GM19099 (cell line): ENCODE measurements at regions not wholly inside any gene's neighbourhood (a gene's known extent, or its start where the extent isn't known, plus 50 kb on each side); places are given as distances from the start of the nearest gene placed in this dataset.

ENCODE experiments used
- POLR2A ChIP-seq: IDR thresholded peaks from 3 replicates; pipeline ENCODE4 v1.6.1; 2011; ENCODE audit warnings: low read depth; ENCODE audit not compliant: insufficient read length; ENCODE audit errors: extremely low read depth

DNA sequence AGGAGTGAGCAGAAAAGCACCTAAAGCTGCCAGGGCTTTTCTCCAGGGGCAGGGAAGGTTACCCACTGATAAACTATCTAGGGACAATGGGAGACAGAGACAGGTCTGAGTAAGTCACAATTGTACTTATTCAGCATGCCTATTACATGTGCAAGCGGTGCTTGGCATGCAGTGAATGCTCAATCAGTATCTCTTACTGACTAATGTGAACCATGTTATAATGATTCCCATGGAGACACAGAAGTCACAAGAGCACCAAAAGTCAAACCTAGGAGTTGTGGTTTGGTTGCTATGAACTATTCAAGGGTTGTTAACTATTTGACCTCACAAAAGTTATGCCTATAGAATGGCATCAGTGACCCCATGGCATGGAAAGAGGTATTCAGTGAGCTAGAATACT lies 50.0 kb upstream of the RASGRP1 start:
- no peak for TF ChIP-seq POLR2A

DNA sequence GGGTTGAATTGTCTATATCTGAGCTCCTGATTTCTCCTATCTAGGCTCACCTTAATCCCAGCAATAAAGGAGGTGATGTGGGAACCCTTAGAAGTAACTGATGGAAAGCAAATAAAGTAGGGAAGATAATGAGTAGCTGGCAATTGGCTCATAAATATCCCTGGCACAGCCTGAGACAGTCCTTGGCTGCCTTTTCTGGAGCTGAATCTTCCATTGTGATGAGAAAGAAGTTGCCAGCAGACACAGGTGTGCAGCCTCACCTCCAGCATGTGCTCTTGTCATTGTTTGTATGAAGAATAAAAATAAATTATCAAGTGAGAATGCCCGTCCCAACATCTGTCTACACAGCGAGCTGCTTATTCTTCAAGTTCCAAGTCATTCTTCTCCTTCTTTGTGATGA lies 53.2 kb upstream of the RASGRP1 start:
- TF ChIP-seq POLR2A = no peak

DNA sequence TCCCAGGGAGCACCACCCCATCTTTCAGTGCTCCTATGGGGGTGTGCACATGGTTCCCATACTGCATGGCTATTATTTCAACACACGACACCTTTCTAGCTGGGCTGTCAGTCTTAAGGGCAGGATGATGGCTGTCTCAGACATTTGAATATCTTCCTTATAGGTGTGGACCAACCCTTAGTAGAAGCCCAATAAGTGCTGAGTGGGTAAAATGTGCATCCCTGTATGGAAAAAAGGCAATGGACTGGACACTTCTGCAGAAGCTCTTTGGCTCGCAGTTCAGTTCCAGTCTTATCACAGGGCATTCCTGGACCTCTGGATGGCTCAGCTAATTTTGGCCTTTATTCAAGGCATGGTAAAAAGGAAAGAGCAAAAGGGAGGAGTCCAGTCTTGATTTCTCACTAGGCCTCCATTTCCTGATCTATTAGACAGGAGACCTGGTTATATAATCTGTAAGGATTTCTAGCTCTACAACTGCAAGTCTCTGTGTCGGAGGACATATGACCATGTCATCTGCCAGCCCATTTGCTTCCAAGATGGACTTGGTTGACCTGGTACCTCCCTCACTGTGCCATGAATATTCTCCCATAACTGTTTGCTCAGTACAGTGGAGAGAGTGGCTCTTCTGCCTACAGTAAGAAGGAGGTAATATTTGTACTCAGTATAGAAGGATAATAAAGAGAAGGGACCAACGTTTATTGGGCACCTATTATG lies 53.8 kb upstream of the RASGRP1 start:
- no peak for TF ChIP-seq POLR2A

DNA sequence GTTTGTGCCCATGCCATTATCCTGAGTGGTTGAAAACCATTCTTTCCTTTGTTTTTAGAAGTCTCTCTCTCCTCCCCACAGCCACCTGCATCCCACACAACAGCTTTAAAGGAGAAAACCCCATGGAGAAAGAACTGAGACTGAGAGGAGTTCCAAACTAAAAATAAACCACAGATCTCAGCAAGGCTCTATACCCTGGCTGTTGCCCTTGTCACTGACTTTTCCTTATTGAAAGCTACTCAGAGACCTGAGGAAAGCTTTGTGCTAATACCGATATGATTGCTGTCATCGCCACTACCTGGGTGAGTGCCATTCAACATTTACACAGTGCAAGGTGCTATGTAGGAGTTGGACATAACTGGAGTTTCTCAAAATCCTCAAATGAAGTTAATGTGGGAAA lies 55.5 kb upstream of the RASGRP1 start:
- TF ChIP-seq POLR2A = no peak

DNA sequence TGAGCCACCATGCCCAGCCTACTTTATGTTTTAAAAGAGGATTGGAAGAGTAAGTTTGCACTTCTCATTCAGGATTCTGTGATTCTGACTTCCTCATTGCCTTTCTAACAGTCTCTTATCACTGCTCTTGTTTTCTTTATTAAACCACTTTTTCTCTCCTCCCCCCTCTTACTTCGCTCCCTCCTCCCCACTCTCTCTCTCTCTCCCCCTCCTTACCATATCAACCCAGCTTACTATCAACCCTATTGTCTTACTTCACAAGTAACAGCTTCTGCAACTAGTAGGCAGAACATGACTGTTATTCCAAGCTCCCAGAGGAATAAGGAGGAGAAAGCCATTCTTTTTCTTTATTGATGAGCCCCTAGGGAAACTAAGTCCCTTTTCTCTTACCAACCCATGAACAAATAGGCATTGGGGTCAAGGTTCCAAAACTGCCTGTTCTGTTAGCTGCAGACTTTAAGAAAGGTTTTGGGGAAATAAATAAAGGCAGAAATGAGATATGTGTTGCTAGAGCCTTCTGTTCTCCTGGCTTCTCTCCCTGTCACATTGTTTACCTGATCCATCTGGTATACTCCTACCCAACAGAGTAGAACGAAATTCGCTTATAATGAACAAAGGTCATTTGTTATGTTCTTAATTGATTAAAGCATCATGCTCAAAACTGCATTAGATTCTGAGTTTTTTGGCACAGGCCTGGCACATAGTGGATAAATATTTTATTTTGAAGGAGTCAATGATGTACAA lies 56.4 kb upstream of the RASGRP1 start:
- TF ChIP-seq POLR2A = no peak

DNA sequence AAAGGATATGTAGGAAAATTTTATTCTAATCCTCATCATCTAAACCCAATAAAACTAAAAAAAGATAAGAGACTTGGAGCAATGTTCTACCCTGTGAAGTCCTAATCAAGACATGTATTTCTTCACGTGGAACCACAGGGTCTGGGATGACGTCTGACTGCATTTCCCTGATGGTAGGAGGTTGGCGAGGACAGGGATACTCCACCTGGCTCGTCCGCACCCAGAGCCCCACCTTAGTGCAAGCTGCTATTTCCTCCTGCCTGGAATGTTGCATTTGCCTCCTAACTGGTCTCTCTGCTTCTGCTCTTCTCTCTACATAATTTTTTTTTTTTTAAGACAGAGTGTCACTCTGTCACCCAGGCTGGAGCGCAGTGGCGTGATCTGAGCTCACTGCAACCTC lies 57.7 kb upstream of the RASGRP1 start:
- no peak for TF ChIP-seq POLR2A

DNA sequence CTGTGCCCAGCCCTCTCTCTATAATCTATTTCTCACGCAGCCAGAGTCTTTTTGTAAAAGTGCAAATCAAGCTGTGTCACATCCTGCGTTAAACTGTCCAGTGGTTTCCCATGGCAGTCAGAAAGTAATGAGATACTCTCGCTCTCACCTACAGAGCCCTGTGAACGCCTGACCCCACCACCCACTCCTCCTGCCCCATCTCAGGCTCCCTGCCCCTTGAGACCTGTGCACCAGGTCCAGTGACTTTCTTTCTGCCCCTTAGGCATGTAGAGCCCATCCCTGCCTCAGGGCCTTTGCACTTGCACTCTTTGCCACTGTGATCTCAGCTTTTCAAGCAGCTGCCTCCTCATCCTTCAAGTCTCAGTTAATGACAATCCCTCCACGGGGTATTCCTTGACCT lies 58.3 kb upstream of the RASGRP1 start:
- no peak for TF ChIP-seq POLR2A

DNA sequence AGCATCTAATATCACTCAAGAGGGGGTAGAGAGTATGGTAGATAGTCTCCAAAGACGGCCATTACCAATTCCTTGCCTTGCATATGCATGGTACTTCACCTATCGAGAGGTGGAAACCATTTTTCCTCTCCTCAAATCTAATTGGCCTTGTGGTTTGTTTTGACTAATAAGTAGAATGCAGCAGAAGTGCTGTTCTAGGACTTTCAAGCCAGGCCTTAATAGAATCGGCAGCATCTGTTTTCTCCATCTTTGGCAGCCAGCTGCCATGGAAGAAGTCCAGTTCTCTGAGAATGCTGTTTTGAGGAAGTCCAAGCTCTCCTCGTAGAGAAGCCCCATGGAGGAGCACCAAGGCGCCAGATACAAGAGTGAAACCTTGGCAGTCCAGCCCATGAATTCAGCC lies 59.1 kb upstream of the RASGRP1 start:
- no peak for TF ChIP-seq POLR2A

DNA sequence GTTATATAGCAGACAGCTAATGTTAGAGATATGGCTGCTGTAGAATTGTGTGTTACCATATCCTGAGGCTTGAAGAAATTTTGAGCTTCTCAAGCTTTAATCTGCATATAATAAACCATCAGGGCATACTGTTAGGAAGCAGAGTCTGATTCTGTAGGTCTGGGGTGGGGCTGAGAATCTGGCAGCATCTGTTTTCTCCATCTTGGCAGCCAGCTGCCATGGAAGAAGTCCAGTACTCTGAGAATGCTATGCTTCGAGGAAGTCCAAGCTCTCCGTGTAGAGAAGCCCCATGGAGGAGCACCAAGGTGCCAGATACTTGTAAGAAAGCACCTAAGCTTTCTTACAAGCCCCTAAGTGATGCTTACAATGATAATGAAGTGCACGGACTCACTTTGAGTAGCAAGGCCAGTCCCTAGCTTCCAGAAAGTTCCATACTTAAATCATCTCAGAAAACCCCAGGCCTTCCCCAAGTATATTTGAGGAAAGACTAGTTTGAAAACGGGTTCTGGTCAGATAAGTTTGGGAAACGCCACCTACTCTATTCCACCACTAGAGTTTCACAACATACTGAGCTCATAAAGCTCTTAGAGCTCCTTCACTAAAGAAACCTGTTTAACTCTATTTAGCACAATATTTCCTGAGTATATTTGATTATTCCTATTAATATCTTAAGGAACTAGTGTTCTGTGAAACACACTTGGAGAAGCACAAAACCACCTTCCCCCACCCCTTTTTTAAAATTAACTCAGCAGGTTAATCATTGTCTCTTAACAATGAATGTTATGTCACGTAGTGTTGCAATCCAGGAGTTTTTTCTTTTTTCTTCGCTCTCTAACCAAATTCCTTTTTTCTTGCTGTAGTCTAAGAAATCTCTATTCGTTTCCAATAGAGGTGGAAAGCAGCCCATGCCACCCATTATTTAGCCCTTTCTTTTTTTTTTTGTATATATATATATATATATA lies 59.9 kb upstream of the RASGRP1 start:
- no peak for TF ChIP-seq POLR2A

DNA sequence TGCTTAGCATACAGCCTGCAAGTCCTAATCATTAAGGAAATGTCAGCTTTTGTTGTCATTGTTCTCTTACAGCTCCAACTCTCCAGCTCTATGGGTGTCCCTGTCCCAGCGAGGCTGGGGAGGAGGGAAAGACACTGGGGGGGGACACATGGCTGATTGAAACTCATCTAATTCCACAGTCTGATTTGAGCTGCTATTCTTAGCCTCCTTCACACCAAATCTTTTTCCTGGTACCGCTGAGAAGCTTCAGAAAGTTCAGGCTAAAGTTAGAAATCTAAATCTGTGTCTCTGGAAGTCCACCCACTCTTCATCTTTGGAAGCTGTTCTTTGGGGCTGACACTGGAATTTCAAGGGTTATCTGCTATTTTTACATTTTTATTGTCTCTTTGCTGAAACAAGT lies 61.3 kb upstream of the RASGRP1 start:
- no peak for TF ChIP-seq POLR2A

DNA sequence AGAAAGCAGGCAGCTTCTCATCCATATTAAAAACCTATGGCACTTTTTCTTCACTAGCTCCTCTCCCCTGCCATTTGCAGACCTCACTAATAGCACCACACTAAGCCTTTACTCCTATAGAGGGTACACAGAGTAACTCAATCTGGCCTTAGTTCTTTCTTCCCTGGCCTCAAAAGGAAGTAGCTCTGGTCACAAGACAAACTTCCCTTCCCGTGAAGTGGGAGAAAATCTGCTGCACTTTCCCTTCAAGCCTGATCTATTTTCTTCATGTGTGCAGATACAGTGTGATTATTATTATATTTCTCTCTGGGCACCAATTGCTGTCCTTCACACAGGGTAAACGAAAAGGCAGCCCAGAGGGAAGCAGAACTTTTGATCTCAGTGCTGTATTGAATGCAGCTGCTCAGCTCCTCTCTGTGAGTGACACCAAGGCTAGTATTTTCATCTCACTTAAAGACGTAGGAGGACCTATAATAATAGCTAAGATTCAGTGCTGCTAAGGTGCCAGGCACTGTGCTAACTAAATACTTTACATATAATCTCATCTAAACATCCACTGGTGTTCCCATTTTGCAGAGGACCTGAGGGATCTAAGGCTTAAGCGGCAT lies 61.9 kb upstream of the RASGRP1 start:
- TF ChIP-seq POLR2A = no peak

DNA sequence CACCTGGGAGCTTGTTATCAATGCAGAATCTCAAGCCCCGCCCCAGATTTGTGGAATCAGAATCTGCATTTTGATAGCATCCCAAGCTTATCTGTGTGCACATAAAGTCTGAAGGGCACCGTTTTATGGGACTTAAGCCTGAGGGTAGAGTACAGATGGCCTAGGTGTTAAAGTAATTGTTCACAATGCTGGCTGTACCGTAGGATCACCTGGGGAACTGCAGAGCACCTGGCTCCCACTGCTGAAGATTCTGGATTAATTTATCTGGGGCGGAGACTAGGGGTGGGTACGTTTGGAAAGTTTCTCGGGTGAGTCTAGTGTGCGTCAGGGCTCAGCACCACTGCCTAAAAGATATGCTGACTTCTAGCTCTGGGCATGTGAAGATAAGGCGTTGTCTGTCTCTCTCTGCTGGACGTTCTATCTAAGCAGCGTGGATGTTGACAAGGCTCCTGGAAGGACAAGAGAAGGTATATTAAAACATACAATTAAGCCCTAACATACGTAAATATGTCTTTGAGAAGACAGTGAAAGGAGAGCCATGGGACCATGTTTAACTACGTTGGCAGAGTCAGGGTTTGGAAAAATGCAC lies 63.2 kb upstream of the RASGRP1 start:
- TF ChIP-seq POLR2A = no peak

DNA sequence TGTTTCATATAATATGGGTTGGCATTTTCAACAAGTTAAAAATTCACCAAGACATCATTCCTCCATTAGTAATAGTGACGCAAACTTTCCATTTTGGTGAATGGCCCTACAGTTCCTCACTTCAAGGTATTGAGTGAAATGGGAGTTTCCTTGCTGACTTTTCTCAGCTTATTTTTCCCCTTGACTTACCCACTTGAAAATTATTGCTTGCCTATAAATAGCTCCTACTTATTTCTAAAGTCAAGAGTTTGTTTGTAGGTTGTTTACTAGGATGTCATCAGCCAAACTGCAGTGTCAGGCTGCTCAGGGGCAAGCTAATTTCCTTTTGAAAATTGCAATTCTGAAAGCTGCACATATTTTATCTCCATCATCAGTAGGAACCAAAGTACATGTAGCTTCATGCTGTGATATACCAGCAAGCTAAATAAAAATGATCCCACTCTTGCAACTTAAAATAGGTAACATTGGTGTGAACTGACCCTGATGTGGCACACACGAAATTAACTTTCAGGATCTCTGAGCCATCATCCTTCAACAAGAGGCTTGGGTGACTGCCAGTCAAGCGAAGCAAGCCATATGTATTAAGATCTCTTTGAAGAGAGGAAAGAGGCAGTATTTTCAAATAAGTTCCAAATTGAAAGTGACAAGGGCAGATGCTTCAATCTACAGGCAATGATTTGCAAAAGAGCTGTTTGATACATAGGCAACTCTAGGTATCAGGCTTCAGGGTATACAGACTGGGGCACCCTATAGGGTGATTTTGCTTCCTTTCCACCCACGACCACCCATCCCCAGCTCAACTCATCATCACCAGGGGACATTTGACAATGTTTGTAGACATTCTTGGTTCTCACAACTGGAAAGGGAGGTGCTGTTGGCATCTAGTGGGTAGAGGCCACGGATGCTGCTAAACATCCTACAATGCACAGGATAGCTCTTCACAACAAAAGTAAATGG lies 66.8 kb upstream of the RASGRP1 start:
- no peak for TF ChIP-seq POLR2A

DNA sequence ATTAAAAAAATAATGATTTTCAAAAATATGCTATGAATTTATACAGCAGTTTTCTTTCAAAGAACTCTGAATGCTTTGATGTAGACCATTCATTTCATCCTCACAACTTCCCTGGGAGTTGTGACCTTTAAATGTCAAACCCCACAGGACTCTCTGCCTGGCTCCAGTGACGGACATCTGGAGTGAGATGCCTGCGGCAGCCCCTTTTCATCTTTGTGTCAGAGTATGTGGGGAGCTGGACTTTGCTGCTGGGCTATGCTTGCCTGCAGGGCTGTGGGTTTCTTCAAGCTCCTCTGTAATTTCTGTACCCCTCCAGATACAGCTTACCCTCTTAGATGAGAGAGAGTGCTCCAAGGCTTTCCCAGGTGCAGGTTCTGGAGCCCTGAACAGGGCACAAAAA lies 70.6 kb upstream of the RASGRP1 start:
- TF ChIP-seq POLR2A = no peak
